Inferior parietal cortex (tissue), 1 donor: ENCODE measurements at regions not wholly inside any gene's neighbourhood (a gene's known extent, or its start where the extent isn't known, plus 50 kb on each side); places are given as distances from the start of the nearest gene placed in this dataset.
A peak's percentile ranks its signal among the peaks of the same experiment; 100 is the strongest.

Source experiments
- DNase-seq: peaks from one replicate; pipeline ENCODE4 v3.0.0-alpha.2; 2016; ENCODE audit errors: extremely low spot score

DNA sequence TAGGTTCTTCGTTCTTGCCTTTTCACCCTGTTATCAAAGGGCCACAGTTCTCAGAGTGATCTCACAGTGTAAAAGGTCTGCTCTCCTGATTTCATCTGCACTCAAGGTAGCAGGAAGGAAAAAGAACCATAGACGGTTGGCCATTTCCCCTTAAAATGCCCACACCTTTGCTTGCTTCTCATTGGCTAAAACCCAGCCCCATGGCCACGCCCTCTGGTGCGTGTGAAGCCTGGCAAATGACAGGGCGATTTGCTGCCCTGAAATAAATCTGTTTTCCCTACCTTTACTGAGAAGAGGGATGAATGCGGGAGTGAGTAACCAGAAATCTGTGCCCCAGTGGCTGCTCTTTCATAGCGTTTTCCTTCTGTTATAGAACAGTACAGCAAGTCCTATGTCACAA lies 269.3 kb downstream of the POU4F1 start:
- DNase-seq, result no peak

DNA sequence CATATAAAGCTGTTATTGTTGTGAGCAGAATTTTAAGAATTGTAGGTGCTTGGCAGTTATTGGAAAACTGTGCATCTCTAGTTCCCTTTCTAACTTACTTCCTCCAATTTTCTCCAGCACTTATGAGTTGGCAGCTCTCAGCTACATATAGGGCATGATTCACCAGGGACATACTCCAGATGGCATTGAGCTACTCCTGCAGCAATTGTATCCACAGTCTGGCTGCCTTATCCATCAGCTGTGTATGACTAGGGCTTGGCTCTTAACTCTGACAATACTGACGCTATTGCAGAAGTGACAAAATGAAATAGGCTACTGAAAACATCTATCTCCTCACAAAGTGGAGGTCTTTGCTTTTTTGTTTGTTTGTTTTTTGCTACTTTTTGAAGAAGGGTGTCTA lies 276.7 kb downstream of the POU4F1 start:
- no peak for DNase-seq

DNA sequence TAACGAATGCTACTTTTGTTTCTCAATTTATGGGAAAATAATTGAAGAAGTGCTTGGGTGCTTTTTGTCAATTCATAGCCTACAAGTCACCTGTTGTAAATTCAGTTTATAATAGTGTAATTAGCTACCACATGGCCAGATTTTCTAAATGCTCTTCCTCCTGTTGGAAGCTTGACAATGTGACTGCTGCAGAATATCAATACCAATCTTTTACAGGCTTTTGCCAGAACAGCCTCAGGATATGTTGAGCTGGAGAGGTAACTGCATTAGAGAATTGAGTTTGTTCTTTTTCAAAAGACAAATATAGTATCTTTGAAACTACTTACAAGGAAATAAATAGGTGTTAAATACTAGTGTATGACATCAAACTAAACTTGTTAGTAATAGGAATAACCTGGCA lies 277.8 kb downstream of the POU4F1 start:
- no peak for DNase-seq

DNA sequence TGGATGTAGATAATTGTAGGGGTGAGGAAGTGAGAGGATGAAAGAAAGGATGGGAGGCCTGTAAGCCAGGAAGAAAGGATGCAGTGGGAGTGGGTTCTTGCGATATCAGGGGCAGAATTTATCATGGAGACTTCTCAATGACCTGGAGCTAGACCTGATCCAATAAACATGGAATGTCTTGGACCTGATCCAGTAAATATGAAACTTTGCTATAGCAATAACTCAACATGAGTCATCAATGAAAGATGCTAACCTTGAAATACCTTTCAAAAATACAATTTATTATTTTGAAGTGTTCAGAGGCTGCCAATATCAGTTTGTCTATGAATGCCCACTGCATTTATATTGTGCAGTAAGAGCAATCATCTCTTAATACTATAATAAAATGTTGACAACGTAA lies 279.5 kb downstream of the POU4F1 start:
- no peak for DNase-seq

DNA sequence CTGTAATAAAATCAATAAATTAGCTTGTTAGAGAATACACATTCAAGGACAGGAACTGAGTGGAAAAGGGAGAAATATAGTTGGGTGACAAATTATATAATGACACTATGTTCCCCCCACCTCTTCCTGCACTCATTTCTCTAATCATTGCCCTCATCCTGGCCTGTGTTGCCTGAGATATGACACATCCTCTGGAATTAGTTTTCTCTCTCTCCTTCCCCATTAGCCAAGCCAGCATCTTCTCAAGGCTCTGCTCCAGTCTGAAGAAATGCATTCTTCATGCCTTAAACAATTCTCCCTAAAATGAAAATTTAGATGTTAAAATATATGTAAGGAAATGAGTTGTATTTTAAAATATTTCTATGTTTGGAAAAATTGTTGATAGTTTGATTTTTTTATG lies 280.3 kb downstream of the POU4F1 start:
- DNase-seq, result no peak

DNA sequence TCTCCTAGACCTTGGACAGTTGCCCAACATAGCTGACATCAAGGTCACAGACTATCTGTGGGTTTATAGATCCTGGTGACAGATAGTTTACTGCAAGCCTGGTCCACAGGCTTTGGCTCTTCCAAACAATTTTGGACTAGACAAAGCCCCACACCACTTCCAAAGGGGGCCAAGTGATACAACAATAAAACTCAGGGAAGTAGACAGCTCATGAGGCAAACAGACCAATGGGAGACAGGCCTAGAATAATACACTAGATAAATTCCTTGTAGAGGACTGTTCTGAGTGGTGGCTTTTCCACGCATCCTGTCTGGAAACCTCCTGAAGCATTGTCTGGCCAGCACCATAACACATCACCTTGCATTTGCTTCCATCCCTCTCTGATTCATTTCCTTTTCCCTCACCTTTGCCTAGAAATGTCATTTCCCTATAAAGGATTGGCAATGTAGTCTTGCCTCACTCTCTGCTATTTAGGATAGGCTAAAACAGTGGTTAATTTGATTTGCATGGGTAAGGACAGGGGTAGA lies 284.2 kb downstream of the POU4F1 start:
- DNase-seq, result no peak

DNA sequence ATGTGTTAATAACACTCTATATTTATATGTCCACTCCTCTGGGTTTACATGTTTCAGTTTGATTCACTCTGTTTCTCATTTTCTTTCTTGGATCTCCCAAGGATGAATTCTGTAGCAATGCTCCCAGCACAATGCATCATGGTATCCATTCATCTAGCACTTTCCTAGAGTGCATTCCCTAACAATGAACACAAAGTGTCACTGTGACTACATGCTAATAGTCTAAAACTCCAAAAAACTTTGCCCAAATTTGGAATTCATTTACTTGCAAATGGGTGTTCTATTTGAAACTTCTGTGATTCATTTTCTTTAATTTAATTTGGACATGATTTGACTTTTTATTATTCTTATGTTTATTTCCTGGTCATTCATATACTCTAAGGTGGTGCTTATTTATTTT lies 286.3 kb downstream of the POU4F1 start:
- DNase-seq, result peak; percentile 13

DNA sequence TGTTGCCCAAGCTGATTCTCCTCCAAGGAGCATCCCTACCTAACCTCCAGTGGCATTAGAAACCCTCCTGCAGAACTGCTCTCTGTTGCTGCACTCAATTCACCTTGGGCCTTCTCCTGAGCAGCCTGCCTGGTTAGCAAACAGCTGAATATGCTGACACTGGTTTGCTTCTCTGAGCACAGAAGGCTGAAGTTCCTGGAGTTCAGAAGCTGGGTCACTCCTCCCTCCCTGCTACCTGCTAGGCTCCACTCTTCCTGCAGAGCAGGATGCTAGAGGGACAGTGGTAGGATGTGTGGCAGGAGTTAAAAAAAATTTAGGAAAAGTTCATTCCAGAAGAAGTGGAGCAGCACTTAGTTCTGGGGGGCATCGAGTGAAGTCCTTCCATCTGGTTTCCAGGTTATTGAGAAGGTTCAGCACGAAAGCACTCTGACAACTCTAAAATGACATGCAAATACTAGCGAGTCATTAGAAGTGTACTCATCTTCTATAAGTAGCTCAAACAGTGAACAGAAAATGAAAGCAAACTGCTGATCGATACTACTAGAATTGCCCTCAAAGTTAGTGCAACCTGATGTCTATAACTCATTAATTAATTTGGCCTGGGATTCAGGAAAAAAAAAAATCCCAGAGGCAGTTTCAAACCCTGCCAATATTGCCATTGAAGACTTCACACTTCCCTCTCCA lies 293.7 kb downstream of the POU4F1 start:
- DNase-seq, result no peak

DNA sequence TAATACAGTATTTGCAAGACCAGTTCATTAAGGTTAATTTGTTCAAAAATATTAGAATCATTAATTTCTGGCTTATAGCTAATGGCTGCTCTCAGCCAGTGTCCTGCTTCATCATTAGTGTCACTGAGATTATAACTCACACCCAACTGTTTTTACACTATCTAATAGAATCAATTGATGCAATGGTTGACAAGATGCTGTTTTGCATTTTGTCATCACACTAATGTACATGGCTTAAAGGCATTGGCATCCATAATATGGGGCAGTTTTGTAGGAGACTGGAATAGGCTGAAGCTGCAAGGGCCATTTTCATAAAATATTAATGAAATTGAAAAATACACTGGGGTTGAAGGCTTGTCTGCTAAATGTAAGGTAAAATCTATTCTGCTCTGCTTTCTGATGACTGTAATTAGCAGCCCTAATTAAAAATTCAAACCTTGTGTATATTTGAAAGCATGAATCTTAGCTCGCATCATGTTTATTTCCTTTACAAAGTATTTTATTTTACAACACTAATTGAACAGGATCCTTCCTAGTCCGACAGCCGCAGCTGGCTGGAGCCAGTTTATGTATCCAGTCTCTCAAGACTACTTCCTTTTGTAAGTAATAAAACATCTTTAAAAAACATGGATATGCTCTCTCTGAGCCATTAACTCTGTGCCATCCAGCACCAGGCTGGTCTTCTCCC lies 296.7 kb downstream of the POU4F1 start:
- DNase-seq, result no peak

DNA sequence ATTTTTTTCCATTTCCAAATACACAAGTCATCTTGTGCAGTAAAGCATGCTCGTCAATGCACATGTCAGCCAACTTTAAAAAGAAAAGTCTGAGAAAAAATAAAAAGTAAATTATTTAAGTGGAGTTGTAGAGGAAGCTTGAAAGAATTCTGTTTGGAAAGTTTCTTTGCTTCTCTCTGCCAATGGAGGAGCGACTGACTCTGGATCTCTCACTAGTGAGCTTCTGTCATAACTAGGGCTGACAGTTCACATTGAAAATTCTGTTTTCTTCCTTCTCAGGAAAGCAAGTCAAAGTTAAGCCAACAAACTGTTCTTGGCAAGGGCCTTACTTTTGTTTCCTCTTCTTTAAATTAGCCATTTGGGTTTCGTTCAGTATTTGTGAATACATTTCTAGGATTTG lies 298.2 kb downstream of the POU4F1 start:
- no peak for DNase-seq

DNA sequence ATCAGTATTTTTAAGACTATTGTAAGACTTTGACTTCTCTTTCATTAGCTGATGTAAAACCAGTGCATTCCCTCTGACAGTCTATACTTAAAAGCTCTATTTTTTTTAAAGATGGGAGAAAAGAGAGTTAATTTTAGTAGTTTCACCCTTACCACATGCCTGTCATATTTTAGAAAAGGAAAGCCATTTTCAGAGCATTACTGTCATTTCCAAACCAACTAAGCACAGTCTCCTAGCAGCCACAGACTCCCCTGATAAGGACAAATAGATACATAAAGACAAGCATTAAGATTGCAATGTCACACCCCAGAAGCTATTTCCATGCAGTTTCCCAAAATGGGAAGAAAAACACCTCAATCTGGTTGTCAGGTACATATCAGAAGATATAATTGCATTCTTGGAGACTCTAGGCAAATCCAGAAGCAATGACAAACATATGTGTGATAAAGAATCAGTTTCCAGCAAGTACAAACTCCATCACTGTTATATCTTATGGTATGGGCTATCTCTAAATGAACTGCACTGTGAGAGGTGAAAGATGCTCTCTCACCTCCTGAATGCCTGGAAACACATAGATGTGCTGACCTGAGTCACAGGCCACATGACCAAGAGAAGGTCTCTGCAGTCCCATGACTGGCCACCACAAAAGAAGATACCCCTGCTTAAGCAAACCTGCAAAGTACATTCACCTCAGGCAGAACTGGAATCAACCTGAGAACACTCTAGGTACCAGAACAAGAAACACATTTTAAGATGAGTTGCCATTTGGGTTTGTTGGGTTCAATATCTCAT lies 303.3 kb downstream of the POU4F1 start:
- no peak for DNase-seq

DNA sequence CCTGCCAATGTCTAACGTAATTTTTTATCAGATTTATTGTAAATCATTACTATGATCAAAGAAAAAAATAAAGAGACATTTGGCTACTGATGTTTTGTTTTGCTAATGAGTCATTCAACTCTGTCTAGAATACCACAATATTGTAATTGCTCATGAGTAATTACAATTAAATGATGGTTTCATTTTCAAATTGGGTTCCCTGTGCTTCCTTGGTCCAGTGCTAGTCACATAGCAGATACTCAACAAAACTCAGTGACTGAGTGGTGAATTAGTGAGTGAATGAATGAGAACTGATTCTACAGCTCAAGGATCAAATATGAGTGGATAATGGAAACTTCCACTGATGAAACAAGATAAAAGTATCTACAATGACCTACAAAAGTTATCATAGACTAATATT lies 304.7 kb downstream of the POU4F1 start:
- DNase-seq, result no peak

DNA sequence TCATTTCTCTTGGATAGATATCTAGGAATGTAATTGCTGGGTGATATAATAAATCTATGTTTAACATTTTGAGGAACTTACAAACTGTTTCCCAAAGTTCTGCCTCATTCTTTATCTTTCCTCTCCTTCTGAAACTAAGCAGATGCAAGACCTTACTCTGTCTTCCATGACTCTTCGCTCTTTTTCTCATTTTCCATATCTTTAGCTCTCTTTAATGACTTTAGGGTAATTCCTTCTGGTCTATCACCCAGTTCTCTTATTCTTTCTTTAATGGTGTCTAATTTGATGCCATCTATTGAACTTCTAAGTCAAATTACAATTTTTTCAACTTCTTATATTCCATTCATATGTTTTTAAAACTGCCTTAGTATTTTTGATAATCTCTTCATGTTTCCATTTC lies 316.6 kb downstream of the POU4F1 start:
- DNase-seq, result no peak

DNA sequence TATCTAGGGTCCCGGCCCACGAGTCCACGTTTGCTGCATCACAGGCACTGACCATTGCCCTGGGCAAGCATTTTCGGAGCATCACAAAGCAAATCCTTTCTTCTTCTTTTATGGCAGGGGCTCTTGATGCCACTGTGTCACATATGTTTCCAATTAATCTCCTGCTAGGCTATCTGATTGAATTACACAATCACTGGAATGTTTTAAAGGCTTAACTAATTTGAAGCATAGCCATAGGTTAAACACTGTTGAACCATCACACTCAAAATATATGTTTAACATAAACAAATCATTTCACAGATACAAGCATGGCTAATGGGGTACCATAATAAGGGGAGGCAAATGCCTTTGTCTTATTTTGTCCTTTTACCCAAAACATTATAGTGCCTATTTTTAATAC lies 338.3 kb downstream of the POU4F1 start:
- no peak for DNase-seq

DNA sequence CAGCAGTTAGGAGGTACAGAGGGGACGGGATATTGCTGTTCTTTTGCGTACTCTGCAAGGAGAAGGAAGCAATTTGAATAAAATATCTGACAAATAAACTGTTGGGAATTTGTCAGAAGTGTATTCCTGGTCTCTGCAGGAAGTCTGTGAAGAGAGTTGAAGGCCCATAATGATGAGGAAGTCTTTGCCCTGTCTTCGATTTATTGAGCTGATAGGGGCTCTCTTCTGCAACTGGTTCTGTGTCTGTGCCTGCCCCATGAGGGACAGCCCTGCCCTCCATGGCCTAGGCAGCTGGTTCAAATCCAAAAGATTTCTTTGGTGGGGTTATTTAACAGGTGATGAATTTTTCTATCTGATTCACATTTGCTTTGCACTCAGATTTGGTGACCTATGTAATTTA lies 339.7 kb upstream of the EDNRB start:
- no peak for DNase-seq

DNA sequence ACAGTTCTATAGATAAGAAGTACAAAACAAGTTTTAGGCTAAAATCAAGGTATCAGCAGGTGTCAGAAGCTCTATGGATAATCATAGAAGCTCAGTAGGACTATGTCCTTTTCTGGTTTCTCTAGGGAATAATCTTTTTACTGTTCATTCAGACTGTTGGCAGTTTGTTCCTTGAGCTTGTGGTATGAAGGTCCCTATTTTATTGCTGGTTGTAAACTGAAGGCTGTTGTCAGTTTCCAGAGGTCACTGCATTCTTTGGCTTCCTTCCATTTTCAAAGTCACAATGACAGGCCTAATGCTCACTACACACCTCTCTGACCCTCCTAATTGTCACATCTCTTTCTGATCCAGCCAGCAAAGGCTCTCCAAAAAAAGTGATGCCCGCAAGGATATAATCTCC lies 337.9 kb upstream of the EDNRB start:
- DNase-seq, result no peak

DNA sequence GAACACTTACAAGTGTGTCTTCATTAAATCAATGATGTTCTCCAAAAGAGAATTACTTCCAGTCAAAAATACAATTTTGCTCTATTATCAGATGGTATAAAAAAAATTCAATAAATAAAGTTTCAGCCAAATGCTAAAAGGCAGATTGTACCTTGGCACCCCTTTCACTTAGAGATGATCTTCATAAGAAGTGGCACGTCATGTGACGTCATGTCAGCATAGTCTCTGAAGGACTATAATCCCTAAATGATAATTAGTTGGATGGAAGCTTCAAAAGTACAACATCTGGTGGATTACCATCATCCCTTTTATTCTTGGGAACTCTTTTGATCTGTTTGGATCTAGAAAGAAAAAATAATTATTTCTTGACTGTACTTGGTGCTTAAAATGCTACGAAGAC lies 335.5 kb upstream of the EDNRB start:
- no peak for DNase-seq

DNA sequence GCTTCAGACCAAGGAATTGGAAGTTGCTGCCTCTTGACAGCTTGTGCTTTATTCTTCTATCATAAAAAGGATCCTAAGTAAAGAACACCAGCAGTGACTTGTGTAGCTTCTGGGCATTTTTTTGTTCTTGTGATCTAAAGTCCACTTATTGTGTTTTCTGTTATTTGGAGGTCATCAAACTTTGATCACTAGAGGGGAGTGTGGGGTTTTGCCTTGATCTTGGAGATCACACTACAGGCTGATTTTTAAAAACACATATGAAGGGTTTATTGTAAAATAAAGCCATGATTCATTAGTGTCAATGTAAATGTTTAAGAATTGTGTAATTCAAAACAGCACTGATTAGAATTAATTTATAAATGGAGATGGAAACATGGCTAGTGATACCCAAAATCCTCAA lies 328.7 kb upstream of the EDNRB start:
- DNase-seq, result no peak

DNA sequence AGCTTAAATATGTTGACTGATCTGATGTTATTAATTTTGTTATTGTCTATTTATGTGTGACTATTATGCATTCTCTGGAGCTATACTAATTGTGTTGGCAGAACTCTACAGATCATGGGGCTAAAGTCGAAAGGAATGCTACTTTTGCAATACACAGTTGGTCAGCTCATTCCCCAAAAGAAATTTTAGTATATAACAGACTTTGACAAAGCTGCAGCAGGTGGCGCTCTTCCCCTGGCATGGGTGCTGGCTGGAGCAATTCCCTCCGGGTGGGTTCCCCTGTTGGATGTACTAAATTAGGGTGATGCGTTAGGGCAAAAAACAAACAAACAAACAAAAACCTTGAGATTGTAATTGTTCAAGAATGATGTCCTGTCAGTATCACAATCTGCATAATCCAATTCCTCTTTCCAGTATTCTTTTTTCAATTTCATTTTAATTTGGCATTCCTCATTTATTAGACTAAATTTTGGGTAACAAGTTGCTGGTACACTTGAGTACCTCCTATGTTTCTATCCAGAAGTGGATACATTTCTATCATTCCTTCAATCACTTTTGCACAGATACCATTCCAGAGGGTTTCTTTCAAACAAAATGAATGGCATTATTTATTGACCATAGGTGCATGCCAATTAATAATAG lies 322.8 kb upstream of the EDNRB start:
- peak; percentile 17 for DNase-seq

DNA sequence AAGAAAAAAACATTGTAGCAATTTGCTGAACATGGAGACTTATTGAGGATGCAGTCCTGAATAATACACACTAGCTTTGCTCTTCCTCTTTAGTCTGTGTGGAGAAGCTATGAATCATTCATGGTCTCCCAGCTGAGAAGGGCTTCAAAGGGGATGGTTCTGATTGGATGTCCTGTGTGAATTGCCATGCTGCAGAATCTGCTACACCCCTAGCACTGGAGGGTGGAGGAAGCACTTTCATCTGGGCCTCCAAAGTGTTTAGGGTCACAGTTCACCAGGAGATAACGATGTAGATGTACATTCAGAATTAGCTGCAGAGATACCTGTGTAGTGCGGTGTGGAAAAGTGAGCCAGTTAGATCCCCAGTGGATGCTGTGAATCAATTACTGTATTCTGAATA lies 321.1 kb upstream of the EDNRB start:
- no peak for DNase-seq

DNA sequence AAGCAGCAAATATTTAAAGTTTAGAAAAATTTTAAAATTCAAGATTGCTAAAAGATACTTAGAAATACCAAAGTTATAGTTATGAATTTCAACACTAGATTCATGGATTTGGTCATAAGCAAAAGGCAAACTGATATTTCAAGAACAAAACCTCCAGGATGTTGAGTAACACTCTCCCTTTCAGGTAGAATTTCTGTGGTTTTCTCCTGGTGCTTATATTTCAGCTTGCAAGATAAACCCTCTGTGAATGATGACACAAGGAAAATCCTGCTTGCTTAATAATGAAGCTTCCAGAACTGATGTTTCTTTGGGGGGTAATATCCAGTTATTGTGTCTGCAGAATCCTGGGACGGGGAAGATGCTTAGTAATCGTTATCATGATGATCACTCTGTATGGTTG lies 320.3 kb upstream of the EDNRB start:
- DNase-seq, result no peak

DNA sequence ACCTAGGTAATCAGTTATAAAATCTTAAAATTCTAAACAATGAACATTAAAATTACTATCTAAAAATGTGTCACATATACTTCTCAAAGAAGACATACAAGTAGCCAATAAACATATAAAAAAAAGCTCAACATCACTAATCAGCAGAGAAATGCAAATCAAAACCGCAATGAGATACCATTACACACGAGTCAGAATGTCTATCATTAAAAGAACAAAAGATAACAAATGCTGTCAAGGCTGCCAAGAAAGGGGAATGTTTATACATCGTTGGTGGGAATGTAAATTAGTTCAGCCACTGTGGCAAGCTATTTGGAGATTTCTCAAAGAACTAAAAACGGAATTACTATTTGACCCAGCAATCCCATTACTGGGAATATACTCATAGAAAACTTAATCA lies 310.3 kb upstream of the EDNRB start:
- DNase-seq, result no peak
